ENCODE measurements at regions not wholly inside any gene's neighbourhood (a gene's known extent, or its start where the extent isn't known, plus 50 kb on each side); places are given as distances from the start of the nearest gene placed in this dataset.
A peak's percentile ranks its signal among the peaks of the same experiment; 100 is the strongest.
"Not testable (repeated sequence)": the region's sequence is repeated elsewhere in the genome, so short reads cannot be mapped to it uniquely, and the experiment has no call there.

DNA sequence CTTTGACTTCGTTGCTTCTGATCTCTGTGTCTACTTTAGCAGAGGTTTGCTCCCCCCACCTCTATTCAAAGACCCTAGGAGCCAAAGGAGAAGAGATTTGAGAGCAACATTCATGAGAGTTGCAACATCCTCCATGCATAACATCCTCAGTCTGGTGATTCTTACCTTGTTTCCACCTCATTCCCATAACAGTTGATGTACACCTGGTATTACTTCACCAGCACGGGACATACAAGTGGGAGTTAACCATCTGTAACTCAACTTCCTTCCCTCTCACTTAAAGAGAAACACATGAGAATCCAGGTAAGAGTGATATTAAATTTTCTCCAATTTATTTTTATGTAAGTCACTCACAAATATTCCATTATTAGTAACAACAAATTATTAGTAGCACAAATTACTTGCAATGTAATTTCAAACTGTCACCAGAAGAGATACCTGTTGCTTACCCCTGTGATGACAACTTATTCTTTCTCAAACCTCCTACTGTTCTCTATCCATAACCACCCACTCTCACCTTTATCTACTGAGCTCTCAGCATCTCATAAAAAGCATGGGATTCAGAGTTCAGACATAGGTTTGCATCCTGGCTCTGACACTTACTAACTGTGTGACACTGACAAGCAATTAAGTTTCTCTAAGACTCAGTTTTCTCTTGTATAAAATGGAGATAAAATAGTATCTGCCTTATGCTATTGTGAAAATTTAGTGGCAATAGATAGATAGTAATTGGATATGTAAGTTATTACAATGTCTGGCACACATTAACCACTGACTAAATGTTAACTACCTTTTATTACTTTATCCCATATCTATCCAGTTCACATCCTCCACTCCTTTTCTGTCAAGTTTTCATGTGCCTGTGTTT lies 184.6 kb upstream of the SRD5A2 start:
- FAIRE-seq = no peak
- DNase-seq (ENCODE audit: insufficient read length, low spot score) = no peak
- TF ChIP-seq POLR2A (IDR thresholded peaks at IDR 0.05; ENCODE audit: low read depth, low read length) = no peak

DNA sequence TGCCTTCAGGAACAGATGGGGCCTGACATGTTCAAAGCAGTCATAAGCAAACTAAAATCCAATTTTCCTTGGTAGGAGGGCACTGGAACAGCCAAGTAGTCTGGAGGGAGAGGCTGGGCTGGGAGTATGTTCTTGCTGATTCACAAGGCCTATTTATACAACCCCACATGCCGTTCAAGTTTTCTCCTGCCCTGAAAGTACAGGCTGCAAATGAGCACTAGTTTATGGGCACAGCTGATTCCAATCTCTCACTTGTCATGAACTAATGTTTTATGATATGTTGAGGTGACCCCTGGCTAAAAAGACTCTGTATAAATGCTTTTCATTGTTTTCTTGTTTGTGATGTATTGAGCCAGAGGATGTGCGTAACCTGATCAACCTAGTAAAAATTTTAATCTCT lies 183.4 kb upstream of the SRD5A2 start:
- TF ChIP-seq POLR2A (IDR thresholded peaks at IDR 0.05; ENCODE audit: low read depth, low read length) = no peak
- DNase-seq (ENCODE audit: insufficient read length, low spot score) = no peak
- no peak for FAIRE-seq

GRCh38 chr2:31762085-31762484 lies 181.3 kb upstream of the SRD5A2 start:
- TF ChIP-seq POLR2A (IDR thresholded peaks at IDR 0.05; ENCODE audit: low read depth, low read length) = no peak
- no peak for FAIRE-seq
- no peak for DNase-seq (ENCODE audit: insufficient read length, low spot score)

DNA sequence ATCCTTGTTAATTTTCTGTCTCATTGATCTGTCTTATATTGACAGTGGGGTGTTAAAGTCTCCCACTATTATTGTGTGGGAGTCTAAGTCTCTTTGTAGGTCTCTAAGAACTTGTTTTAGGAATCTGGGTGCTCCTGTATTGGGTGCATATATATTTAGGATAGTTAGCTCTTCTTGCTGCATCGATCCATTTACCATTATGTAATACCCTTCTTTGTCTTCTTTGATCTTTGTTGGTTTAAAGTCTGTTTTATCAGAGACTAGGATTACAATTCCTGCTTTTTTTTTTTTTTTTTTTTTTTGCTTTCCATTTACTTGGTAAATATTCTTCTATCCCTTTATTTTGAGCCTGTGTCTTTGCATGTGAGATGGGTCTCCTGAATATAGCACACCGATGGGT lies 176.6 kb upstream of the SRD5A2 start:
- not testable (repeated sequence) for FAIRE-seq; DNase-seq (ENCODE audit: insufficient read length, low spot score)

DNA sequence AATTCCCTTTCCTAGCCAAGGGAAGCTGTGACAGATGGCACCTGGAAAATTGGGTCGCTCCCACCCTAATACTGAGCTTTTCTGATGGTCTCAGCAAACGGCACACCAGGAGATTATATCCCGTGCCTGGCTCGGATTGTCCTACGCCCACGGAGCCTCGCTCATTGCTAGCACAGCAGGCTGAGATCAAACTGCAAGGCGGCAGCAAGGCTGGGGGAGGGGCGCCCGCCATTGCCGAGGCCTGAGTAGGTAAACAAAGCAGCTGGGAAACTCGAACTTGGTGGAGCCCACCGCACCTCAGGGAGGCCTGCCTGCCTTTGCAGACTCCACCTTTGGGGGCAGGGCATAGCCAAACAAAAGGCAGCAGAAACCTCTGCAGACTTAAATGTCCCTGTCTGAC lies 168.0 kb upstream of the SRD5A2 start:
- not testable (repeated sequence) for FAIRE-seq; DNase-seq (ENCODE audit: insufficient read length, low spot score)

GRCh38 chr2:31748041-31748440 lies 167.3 kb upstream of the SRD5A2 start:
- no peak for TF ChIP-seq POLR2A (IDR thresholded peaks at IDR 0.05; ENCODE audit: low read depth, low read length)
- no peak for DNase-seq (ENCODE audit: insufficient read length, low spot score)
- FAIRE-seq = no peak

DNA sequence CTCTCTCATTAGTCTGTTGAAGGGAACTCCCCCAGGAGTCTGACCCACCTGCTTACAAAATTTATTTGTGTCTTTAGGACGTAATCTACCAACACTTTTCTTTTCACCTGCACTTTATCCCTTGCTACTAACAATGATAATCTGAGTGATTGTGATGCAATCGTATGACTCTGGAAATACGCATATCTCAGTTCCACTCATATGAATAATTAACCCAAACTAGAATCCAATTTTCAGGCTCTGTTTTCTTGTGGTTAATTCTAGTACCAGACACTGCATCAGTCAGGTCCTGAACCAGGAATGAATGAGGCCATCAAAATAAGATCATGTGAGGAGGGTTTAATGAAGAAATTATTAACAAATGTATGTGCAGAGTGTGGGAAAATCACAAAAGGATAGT lies 158.4 kb upstream of the SRD5A2 start:
- no peak for TF ChIP-seq POLR2A (IDR thresholded peaks at IDR 0.05; ENCODE audit: low read depth, low read length)
- FAIRE-seq (no peak), DNase-seq (ENCODE audit: insufficient read length, low spot score) (no peak)

DNA sequence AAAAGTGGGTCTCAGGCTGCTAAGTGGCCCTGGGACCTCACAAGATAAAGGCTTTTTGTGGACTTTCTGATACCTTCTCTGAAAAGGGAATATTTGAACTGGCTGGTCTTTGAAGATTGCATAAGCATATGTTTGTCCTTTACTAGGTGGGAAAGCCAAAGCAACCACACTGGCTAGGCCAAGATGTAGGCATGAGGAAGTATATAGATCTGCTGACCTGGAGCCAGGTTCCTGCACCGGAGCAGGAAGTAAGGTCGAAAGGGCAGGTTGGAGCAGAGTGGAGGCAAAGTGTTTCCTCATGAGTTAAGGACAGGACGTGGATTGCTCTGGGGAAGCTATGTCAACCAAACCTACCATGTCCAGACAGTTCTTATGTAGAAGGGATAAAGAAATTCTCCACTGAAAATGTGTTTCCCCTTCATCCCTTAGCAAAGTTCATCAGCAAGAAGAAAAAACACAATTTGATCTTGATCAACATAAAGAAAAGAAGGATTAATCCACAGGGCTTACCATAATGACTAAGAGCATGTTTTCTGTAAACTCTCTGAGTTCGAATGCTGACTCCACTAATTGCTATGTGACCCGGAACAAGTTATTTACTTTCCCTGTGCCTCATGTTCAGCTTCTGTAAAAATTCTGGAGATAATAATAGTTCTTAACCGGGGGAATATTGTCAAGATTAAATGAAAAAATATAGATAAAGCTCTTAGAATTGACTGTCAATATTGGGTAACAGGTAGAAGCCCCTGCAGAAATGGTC lies 156.1 kb upstream of the SRD5A2 start:
- DNase-seq (ENCODE audit: insufficient read length, low spot score) (no peak), FAIRE-seq (no peak)
- TF ChIP-seq POLR2A (IDR thresholded peaks at IDR 0.05; ENCODE audit: low read depth, low read length) = no peak

DNA sequence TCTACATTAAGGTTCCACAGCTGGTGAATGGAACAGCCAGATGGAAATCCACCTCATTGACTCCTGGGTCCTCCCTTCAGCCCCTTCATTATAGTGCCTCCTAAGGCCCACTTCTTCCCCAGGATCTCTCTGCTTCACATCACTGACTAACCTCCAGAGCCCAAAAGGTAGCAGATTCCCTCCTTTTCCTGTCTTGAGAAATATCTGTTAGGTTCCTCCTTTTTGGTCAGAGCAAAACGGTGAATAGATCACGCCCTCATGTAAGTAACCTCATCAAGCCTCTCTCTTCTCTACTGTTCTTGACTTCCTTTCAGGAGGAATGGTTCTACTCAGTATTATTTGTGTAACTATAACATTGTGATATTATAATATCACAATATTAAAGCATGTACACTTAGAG lies 155.0 kb upstream of the SRD5A2 start:
- no peak for TF ChIP-seq POLR2A (IDR thresholded peaks at IDR 0.05; ENCODE audit: low read depth, low read length)
- no peak for DNase-seq (ENCODE audit: insufficient read length, low spot score)
- no peak for FAIRE-seq

GRCh38 chr2:31729442-31730092 lies 148.8 kb upstream of the SRD5A2 start:
- no peak for TF ChIP-seq POLR2A (IDR thresholded peaks at IDR 0.05; ENCODE audit: low read depth, low read length)
- DNase-seq (ENCODE audit: insufficient read length, low spot score) = peak; percentile 5
- peak; percentile 57 for FAIRE-seq

GRCh38 chr2:31729065-31729439 lies 148.3 kb upstream of the SRD5A2 start:
- TF ChIP-seq POLR2A (IDR thresholded peaks at IDR 0.05; ENCODE audit: low read depth, low read length) = no peak
- DNase-seq (ENCODE audit: insufficient read length, low spot score) (no peak), FAIRE-seq (no peak)

DNA sequence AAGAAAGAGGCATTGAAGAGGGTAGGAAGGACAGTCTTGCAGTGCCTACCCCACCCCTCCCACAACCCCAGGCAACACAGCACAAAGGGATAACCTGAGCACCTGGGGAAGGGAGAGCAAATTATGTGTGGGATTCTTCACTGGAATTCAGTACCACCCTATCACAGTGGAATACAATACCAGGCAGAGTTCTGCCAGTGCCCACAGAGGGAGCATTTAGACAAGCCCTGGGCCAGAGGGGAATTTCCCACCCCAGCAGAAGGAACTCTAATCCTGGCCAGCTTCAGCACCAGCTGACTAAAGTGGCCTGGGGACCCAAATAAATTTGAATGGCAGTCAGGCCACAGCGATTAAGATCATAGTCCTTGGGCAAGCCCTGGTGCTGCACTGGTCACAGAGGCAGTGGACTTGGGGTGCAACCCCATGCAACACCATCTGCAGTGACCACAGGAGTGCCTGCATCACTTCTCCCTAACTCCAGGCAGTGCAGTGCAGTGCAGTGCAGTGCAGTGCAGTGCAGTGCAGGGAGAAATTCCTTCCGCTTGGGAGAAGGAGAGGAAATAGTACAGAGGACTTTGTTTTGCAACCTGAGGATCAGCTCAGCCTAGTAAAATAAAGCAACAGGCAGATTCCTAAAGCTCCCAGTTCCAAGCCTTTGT lies 147.8 kb upstream of the SRD5A2 start:
- DNase-seq (ENCODE audit: insufficient read length, low spot score) (no peak), FAIRE-seq (no peak)
- no peak for TF ChIP-seq POLR2A (IDR thresholded peaks at IDR 0.05; ENCODE audit: low read depth, low read length)

DNA sequence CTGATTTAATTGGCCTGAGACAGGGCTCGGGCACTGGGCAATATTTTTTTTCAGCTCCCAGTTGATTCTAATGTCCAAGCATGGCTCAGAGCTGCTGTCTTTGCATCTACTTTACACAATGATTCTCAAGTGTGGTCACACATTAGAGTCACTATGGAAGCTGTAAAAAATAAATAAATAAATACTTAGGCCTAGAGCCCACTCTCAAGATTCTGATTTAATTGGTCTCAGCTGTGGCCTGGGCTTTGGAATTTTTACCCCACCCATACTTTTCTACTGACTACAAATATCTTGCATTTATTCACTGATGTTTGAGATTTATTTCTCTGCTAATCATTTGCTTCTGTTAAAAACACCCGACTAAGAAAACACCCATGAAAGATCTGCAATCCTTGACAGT lies 145.7 kb upstream of the SRD5A2 start:
- FAIRE-seq (no peak), DNase-seq (ENCODE audit: insufficient read length, low spot score) (no peak)
- no peak for TF ChIP-seq POLR2A (IDR thresholded peaks at IDR 0.05; ENCODE audit: low read depth, low read length)

- DNase-seq (ENCODE audit: insufficient read length, low spot score) (no peak), FAIRE-seq (no peak)
- TF ChIP-seq POLR2A (IDR thresholded peaks at IDR 0.05; ENCODE audit: low read depth, low read length) = no peak
Observed at GRCh38 chr2:31725444-31725843, 144.7 kb upstream of the SRD5A2 start.

All from H54 (cell line).